Fibroblast of skin of right quadriceps (primary cell): ENCODE measurements at regions not wholly inside any gene's neighbourhood (a gene's known extent, or its start where the extent isn't known, plus 50 kb on each side); places are given as distances from the start of the nearest gene placed in this dataset.
"Not testable (repeated sequence)": the region's sequence is repeated elsewhere in the genome, so short reads cannot be mapped to it uniquely, and the experiment has no call there.

Experiments used
- DNase-seq: peaks from one replicate; pipeline ENCODE4 v3.0.0-alpha.2; 2013

DNA sequence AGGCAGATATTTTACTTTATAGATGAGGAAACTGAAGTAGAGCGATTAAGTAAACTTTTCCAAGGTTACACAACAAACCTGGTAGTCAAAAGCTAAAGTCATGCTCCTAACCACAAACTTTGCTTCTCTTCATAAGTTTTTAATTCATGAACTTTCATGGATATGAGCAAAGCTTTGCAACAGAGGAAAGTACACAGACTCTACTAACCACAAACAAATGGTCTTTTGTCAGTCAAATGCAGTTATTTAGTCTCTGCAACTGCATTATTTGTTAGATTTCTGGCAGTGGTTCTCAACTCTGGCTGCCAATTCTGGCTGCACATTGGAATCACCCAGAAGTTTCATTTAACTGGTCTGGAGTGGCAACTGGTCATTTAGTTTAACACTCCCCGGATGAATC lies 140.6 kb upstream of the TMEM168 start:
- peak; percentile 64 for DNase-seq

DNA sequence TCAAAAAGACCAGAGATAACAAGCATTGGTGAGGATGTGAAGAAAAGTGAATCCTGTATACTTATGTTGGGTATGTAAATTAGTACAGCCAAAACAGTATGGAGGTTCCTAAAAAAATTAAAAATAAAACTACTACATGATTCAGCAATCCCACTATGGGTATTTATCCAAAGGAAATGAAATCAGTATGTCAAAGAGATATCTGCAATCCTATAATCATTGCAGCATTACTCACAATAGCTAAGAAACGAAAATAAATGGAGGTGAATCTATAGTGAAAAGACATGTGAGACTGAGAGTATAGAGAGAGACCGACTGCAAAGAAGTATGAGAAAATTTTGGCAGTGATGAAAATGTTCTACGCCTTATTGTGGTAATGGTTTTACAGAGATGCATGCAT lies 139.2 kb upstream of the TMEM168 start:
- peak; percentile 27 for DNase-seq

DNA sequence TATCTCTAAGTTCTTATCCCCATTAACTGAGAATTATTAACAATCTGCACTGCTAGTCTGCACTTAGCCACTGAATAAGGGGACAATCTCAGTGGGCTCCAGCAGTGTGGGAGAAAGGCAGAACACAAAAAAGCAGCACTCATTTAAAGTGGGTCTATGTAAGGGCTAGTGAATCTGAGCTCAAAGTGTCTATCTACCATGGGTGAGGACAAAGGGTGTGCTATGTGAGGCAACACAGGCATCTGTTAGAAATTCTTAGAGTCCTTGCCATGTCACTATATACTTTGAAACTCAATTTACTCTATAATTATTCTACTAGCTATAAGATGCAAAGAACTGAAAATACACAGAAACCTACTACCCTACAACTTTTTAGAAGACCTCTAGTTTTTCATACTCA lies 135.8 kb upstream of the TMEM168 start:
- DNase-seq = no peak

DNA sequence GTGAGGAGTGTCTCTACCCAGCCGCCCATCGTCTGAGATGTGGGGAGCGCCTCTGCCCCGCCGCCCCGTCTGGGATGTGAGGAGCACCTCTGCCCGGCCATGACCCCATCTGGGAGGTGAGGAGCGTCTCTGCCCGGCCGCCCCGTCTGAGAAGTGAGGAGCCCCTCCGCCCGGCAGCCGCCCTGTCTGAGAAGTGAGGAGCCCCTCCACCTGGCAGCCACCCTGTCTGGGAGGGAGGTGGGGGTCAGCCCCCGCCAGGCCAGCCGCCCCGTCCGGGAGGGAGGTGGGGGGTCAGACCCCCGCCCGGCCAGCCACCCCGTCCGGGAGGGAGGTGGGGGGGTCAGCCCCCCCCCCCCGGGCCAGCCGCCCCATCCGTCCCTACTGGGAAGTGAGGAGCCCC lies 132.4 kb upstream of the TMEM168 start:
- DNase-seq = not testable (repeated sequence)

DNA sequence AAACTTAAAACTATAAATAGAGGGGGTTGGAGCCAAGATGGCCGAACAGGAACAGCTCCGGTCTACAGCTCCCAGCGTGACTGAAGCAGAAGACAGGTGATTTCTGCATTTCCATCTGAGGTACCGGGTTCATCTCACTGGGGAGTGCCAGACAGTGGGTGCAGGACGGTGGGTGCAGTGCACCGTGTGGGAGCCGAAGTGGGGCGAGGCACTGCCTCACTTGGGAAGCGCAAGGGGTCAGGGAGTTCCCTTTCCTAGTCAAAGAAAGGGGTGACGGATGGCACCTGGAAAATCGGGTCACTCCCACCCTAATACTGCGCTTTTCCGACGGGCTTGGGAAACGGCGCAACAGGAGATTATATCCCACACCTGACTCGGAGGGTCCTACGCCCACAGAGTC lies 126.2 kb upstream of the TMEM168 start:
- not testable (repeated sequence) for DNase-seq

DNA sequence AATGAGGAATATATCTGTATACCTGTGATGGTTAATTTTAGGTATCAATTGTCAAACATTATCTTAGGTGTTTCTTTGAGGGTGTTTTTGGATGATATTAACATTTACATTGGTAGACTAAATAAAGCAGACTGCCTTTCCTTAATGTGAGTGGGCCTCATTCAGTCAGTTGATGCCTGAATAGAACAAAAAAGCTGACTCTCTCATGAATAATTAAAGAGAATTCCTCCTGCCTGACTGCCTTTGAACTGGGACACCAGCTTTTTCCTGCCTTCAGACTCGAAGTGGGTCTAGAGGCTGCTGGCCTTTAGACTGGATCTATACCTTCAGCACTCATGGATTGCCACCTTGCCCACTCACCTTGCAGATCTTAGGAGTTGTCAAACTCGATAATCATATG lies 117.9 kb upstream of the TMEM168 start:
- no peak for DNase-seq

DNA sequence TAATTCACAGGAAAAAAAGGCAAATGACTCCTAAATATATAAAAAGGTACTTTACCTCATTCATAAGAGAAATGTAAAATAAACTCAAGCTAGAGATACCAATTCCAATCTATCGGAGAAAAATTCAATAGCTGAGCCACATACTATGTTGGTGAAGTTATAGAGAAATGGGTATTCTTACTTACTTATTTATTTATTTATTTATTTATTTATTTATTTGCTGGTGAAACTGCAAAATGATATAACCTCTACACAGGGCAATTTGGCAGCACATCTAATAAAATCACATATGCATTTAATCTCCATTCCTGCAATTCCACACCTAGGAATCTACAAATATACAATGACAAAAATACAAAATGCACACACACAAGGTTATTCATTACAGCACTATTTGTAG lies 117.5 kb upstream of the TMEM168 start:
- no peak for DNase-seq

DNA sequence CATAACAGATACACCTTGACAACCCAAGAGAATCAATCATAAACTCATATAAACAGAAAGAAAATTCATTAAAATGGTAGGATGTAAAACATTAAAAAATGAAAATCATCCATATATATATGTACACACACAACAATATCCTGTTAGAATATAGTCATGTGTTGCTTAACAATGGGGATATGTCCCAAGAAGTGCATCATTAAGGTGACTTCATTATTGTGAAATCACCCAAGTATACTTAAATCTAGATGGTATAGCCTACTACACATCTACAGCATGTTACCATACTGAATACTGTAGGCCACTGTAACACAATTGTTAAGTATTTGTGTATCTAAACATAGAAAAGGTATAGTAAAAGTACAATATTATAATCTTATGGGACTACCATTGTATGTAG lies 115.8 kb upstream of the TMEM168 start:
- no peak for DNase-seq

DNA sequence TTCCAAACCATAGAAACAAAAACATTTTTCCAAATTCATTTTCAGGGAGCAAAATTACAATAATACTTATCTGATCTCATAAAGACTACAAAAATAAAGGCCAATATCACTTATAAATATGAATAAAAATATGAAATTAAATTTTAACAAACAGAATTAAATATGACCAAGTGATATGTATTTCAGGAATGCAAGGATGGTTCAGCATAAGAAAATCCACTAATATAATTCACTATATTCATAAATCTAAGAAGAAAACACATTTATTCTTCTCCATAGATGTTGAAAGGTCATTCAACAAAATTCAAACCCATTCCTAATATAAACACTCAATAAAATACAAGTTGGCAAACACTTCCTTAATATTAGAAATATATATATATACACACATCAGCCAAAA lies 115.2 kb upstream of the TMEM168 start:
- no peak for DNase-seq

DNA sequence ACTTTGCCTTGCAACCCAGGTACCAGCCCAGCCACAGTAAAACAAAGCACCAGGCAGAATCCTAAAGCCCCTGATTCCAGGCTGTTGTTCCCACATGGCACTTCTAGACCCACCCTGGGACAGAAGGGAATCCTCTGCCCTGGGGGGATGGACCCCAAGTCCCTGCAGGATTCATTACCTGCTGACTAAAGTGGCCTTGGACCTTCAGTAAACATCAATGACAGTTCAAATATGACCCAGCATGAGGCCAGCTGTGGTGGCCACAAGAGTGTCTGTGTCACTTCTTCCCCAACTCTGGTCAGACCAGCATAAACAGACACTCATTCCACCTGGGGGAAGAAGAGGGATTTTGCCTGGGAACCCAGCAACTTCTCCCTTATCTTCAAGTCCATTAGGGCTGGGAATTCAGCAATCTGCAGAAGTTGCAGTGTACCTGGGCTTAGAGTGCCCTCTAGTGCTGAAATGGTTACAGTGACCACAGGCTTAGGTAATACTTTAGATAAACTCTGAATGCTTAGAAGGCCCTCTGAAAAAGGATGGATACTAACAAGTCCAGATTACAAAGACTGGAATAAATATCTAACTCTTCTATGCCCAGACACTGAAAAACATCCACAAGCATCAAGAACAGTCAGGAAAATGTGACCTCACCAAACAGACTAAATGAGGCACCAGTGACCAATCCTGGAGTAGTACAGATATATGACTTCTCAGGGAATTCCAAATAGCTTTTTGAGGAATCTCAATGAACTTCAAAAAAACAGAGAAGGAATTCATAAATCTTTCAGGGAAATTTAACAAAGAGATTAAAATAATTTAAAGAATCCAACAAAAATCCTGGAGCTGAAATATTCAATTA lies 108.5 kb upstream of the TMEM168 start:
- DNase-seq = peak; percentile 61

DNA sequence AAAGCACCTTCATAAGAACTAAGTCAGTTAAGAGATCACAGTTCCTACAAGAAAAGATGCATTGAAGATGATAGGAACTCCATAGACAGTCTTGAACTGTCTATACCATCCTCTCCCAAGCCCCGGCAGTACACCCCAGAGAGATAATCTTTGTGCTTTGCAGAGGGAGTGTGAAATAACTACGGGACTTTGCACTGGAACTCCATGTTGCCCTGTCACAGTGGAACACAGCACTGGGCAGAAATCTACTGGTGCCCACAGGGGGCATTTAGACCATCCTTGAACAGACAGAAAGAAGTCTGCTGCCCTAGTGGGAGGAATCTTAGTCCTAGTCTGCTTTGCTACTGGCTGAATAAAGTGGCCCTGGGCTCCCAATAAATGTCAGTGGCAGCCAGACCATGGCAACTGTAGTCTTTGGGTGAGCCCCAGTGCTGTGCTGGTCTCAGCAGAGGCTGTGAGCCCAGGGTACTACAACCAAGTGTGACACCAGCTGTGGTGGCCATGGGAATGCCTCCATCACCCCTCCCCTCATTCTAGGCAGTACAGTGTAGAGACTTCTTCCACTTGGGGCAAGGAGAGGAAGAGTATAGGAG lies 107.7 kb upstream of the TMEM168 start:
- no peak for DNase-seq

DNA sequence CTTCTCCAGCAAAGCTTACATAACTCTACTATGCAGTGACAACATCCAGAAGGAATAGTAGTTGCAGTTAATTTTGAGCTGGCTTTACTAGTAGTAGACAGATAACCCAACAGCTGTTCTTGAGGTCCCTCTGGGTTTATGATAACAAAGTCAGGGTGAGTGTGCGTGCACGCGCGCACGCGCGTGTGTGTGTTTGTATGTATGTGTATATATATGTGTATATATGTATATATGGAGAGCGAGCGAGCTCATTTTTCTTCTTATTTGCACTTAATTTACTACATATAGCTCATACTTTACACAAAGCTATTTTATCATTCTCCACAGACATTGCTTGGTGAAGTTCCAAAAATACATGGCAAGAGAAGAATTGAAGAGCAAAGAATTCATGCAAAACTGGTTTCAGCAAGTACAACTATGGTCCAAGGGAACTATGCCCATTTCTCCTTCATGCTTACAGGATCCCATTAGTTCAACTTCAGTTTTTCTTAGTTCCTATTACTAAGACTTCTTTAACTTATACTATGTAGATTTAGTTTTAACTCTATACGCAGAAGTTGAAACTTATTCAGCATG lies 105.9 kb upstream of the TMEM168 start:
- no peak for DNase-seq

DNA sequence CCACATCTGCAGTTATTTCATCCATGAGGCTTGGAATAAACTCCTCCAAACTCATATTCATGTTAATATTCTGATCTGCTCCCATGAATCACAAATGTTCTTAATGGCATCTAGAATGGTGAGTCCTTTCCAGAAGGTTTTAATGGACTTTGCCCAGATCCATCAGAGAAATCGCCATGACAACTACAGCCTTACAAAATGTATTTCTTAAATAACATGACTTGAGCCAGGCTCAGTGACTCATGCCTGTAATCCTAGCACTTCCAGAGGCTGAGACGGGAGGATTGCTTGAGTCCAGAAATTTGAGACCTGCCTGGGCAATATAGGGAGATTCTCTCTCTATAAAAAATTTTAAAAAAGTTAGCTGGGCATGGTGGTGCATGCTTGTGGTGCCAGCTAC lies 102.1 kb upstream of the TMEM168 start:
- DNase-seq = peak; percentile 53

DNA sequence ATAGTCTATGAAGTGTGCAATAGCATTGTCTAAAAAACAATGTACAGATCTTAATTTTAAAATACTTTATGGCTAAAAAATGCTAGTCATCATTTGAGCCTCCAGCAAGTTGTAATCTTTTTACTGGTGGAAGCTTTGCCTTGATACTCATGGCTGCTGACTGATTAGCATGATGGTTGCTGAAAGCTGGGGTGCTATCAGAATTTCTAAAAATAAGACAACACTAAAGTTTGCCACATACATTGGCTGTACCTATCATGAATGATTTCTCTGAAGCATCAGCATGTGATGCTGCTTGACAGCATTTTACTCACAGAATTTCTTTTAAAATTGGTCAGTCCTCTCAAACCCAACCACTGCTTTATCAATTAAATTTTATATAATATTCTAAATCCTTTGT lies 101.5 kb upstream of the TMEM168 start:
- no peak for DNase-seq

DNA sequence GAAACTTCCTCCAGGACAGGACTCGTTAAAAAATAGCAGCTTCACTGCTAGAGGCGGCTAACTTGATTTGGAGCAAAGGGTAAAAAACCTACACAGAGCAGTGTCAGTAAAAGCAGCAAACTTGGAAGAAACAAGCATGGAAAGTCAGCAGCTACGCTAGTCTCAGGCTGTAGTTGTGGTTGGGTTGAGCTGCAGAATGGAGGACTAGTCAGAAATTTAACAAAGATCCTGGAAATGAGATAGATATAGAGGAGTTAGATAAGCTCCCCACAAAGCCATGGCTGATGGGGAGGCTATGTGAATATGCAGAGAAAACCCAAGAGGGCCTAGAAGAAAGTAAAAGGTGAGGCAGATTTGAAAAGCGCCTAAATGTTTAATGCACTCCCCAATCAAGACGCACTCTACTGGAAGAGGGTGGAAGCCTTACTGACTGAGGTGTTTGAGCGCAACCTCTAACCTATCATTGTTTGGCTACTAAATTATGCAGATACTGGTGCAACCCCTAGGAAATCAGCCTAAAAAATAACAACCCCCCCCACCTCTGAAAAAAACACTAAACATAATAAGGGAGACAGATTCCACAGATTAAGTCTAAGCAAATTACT lies 99.7 kb upstream of the TMEM168 start:
- no peak for DNase-seq

DNA sequence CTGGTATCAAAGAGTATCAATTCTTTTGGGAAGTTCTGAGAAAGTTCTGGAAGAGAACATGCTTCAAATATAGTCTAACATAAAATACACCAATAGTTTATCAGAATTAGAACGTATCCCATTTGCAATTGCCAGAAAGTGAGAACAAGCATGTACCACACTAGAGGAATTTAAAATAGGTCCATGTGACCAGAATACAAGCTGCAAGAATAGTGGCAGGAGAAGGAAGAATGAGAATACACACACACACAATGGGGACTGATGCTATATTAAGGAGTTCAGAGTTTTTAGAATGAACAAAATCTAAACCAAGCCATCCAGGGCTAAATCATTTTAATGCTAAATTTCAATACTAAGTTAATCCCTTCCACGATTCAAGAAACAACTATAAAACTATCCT lies 99.1 kb upstream of the TMEM168 start:
- DNase-seq = no peak

DNA sequence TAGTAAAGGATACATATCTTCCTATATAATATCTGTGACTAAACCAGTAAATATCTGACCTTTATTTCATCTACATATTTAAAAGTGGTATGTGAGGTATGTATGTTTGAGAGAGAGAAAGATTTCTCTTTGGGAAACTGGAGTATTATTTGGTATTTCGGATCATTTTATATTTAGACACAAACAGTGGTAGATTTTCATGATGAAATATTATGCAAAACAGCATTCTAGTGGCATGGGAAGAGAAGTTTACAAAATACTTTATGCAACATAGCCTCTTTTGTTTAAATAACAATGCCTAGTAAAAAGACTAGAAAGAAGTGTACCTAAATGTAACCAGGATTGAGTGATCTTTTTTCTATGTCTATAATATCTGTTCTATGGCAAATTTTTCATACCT lies 98.6 kb upstream of the TMEM168 start:
- DNase-seq = no peak

DNA sequence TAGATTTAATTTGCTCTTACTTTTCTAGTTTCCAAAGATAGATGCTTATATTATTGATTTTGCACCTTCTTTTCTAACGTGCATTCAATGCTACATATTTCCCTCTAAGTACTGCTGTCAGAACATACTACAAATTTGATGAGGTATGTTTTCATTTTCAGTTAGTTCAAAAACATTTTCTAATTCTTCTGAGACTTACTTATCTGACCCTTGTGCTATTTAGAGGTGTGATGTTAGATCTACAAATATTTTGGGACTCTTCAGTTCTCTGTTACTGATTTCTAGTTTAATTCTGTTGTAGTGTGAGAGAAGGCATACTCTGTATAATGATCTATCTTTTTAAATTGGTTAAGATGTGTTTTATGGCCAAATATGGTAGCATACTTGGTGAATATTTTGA lies 97.8 kb upstream of the TMEM168 start:
- DNase-seq = no peak

DNA sequence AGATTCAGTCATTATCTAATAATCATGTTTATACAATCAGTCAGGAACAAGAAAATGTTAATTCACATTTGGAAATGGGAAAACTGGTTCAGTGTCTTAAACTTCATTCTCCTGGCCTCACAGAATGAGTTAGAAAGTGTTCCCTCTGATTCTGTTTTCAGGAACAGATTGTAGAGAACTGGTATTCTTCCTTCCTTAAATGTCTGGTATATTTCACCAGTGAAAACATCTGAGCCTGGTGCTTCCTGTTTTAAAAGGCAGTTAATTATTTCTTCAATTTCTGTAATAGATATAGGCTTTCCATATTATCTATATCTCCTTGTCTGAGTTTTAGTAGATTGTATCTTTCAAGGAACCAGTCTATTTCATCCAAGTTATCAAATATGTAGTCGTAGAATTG lies 97.1 kb upstream of the TMEM168 start:
- no peak for DNase-seq

DNA sequence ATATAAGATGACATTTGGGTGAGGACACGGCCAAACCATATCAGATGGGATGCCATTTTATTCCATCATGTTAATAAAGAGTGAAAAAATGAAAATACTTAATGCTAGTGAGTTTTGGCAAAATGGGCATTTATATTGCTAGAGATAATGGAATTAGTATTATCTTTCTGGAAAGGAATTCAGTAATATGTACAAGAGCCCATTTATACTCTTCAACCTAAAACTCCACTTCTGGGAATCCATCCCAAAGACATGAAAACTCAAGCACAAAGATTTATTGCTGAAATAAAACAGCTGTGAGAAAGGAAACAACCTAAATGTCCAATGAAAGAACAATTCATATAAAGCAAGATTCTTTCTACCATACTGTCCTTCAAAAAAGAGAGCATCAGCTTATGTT lies 96.0 kb upstream of the TMEM168 start:
- no peak for DNase-seq

DNA sequence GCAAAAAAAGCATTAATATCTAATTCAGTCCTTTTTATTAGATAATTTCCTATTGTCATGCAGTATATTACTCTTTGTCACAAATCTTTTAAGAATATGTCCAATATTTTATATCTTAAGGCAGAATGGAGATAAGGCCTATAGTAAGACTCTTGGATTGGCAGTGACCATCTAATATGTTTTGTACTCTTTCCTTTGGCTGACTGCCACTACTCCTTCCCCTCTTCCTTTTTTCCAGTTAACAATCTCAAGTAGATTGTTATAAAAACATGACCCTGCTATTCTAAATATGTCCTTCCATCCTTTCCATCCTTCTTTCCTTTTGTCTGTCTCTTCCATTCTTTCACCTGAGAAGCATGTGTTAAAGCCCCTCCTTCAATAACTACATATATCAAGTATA lies 92.8 kb upstream of the TMEM168 start:
- no peak for DNase-seq

DNA sequence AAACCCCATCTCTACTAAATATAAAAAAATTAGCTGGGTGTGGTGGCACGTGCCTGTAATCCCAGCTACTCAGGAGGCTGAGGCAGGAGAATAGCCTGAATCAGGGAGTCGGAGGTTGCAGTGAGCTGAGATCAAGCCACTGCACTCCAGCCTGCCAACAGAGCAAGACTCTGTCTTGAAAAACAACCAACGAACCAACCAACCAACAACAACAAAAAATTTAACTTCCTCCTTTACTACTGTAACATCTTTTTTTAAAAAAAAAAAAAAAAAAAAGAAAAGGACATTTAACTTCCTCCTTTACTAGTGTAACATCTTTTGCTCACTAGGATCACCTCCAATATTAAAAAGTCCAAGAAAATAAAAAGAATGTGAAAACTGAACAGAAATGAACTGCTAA lies 92.3 kb upstream of the TMEM168 start:
- no peak for DNase-seq

DNA sequence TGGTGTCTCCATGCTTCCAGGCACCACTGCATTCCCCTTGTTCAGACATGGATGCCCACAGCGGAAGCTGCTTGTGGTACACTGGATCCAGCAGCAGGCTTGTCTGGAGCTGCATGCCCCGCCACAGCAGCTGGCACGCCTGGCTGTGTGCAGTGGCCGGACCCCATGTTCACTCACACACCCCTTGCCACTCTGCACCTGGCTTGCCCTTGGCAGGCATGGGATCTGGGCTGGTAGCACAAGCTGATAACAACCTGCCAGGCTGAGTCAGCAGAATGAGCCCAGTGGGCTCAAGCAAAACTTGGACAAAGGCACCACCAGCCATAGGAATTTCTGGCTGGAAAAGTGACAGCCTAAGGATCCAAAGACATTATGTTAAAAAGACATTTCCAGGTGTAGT lies 91.8 kb upstream of the TMEM168 start:
- no peak for DNase-seq

DNA sequence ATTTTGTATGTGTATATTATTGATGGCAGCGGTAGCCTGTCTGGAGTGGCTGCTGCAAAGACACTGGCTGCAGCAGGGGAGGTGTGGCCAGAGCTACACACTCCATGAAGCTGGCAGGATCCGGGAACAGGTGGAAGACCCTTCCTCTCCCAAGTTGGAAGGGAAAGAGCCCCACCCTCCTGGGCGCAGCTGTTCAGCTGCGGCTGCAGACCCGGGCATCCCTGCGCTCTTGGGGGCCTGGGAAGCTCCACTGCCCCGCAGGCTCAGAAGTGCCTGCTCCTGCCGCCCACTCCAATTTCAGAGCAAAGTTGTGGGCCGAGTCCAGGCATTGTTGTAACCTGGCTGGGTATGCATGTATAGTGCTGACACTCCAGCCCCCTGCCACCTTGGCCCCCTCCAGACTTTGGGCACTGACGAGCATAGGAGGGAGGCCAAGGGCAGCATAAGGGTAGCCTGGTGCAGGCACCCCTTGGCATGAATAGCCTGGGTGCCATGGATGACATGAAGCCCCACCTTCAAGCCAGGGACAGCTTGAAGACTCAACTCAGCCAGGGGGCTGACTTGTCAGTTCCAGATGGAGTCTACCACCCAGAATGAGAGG lies 90.7 kb upstream of the TMEM168 start:
- no peak for DNase-seq
